ENCODE measurements at regions not wholly inside any gene's neighbourhood (a gene's known extent, or its start where the extent isn't known, plus 50 kb on each side); places are given as distances from the start of the nearest gene placed in this dataset.

DNA sequence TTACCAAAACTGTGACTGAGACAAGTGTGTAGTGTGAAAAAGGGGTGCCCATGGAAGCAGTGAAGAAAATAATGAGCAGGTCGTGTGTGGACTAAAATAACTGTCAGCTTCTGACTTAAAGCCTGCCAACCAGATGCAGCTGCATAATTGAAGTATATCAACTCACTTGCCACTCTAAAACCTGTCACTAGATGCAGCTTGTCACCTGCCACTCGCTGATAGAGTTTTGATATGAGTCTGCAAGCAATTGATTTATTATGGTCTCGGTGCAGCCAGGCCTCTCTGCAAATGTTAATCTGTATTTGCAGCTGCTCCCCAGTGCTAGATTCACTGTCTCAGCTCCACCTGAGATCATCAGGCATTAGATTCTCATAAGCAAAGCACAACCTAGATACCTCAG, 1090.0 kb upstream of the EYS start:
- TF ChIP-seq POLR2AphosphoS5 (IDR thresholded peaks at IDR 0.05; ENCODE audit: low read depth, low read length): no peak
- TF ChIP-seq SIN3A (IDR thresholded peaks at IDR 0.05; ENCODE audit: borderline replicate concordance, insufficient read depth, low read length): no peak
- TF ChIP-seq TAF1 (IDR thresholded peaks at IDR 0.05; ENCODE audit: borderline replicate concordance, insufficient read depth, low read length): no peak
